H1 (cell line): ENCODE measurements at regions not wholly inside any gene's neighbourhood (a gene's known extent, or its start where the extent isn't known, plus 50 kb on each side); places are given as distances from the start of the nearest gene placed in this dataset.

Source experiments
- CTCF ChIA-PET: fragments of 300-600 bp; sonication (Branson Sonifier 250); formaldehyde crosslinking; loops from one replicate; lab custom pipeline; 2021; ENCODE audit not compliant: partially characterized antibody; lab: Charles Lee
- POLR2A ChIA-PET: fragments of 300-600 bp; sonication (Branson Sonifier 250); formaldehyde crosslinking; loops from one replicate; lab custom pipeline; 2021; ENCODE audit warnings: inconsistent platforms; ENCODE audit not compliant: partially characterized antibody; lab: Charles Lee
- DNase-seq, 2 experiments: peaks; one replicate each; pipeline versions ENCODE4 v3.0.0 to v3.0.0-alpha.2; 2010 to 2022; ENCODE audit warnings: low spot score in 2 of 2, low read depth in 1 of 2, mixed read lengths in 1 of 2
- FAIRE-seq: peaks from 2 replicates; lab custom pipeline; 2011; peaks lifted over from hg19 to GRCh38; lab: Jason Lieb, UNC
- H2AFZ ChIP-seq: 2 replicates; pipeline ENCODE4 v1.8.1; 2012; ENCODE audit warnings: low read length, inconsistent platforms
- H2AK5ac ChIP-seq: 2 replicates; pipeline ENCODE4 v1.6.1; 2013; ENCODE audit warnings: low read depth, low read length
- H2BK120ac ChIP-seq: replicated peaks from 2 replicates; pipeline ENCODE3; 2013; ENCODE audit warnings: low read depth, low read length, inconsistent platforms
- H2BK12ac ChIP-seq: 2 replicates; pipeline ENCODE4 v1.6.1; 2013; ENCODE audit warnings: low read depth, low read length
- H2BK15ac ChIP-seq: 2 replicates; pipeline ENCODE4 v1.6.1; 2013; ENCODE audit warnings: low read length
- H2BK20ac ChIP-seq: 2 replicates; pipeline ENCODE4 v1.6.1; 2013; ENCODE audit warnings: low read length
- H2BK5ac ChIP-seq: 2 replicates; pipeline ENCODE4 v1.6.1; 2013; ENCODE audit warnings: low read depth, low read length
- H3K14ac ChIP-seq: 2 replicates; pipeline ENCODE4 v1.6.1; 2013; ENCODE audit warnings: inconsistent platforms; ENCODE audit not compliant: insufficient read length
- H3K18ac ChIP-seq: 2 replicates; pipeline ENCODE4 v1.6.1; 2013; ENCODE audit warnings: low read length; ENCODE audit errors: extremely low read depth
- H3K23ac ChIP-seq: 2 replicates; pipeline ENCODE4 v1.6.1; 2013; ENCODE audit warnings: inconsistent platforms; ENCODE audit not compliant: insufficient read length
- H3K23me2 ChIP-seq: 2 replicates; pipeline ENCODE4 v1.6.1; 2013; ENCODE audit warnings: low read depth, low read length
- H3K27ac ChIP-seq: 2 replicates; pipeline ENCODE4 v1.6.1; 2011; ENCODE audit warnings: low read depth, low read length, inconsistent platforms
- H3K27me3 ChIP-seq, 4 experiments: replicated peaks in 1 of 4; 1 replicate in 1 of 4; 2 replicates in 3 of 4; pipeline versions ENCODE4 v1.6.1 to v1.8.1; 2011 to 2013; ENCODE audit warnings: low read length in 3 of 4, mild to moderate bottlenecking in 3 of 4, inconsistent platforms in 2 of 4, mixed read lengths in 2 of 4, moderate library complexity in 1 of 4; ENCODE audit not compliant: control insufficient read depth in 3 of 4, insufficient read depth in 3 of 4; ENCODE audit errors: extremely low read depth in 1 of 4
- H3K36me3 ChIP-seq, 4 experiments: 2 replicates each; pipeline versions ENCODE4 v1.6.1 to v1.8.1; 2011 to 2013; ENCODE audit warnings: mild to moderate bottlenecking in 4 of 4, low read length in 3 of 4, moderate library complexity in 2 of 4, control low read depth in 1 of 4, inconsistent platforms in 1 of 4; ENCODE audit not compliant: insufficient read depth in 4 of 4, control insufficient read depth in 2 of 4
- H3K4ac ChIP-seq: replicated peaks from 2 replicates; pipeline ENCODE3; 2013; ENCODE audit warnings: low read length, low read depth, mixed read lengths, inconsistent platforms; ENCODE audit not compliant: insufficient read length
- H3K4me1 ChIP-seq, 4 experiments: replicated peaks in 1 of 4; 1 replicate in 1 of 4; 2 replicates in 3 of 4; pipeline versions ENCODE4 v1.6.1 to v1.8.1; 2011 to 2013; ENCODE audit warnings: low read length in 3 of 4, inconsistent platforms in 2 of 4, mixed read lengths in 1 of 4; ENCODE audit not compliant: insufficient read depth in 4 of 4, control insufficient read depth in 3 of 4
- H3K4me2 ChIP-seq, 2 experiments: 2 replicates each; pipeline versions ENCODE4 v1.6.1 to v1.8.1; 2011 to 2013; ENCODE audit warnings: low read depth in 2 of 2, low read length in 2 of 2, control low read depth in 1 of 2, inconsistent platforms in 1 of 2, mild to moderate bottlenecking in 1 of 2; ENCODE audit not compliant: insufficient read depth in 1 of 2
- H3K4me3 ChIP-seq, 4 experiments: fragments of 200-600, 300-600 bp in 1 of 4; sonication (generic), shearing (Covaris generic), sonication (Bioruptor Twin) in 1 of 4; 2 replicates each; pipeline versions ENCODE4 v1.5.1 to v1.8.1; 2011 to 2016; ENCODE audit warnings: low read length in 4 of 4, low read depth in 3 of 4, control low read depth in 2 of 4, inconsistent platforms in 2 of 4, mild to moderate bottlenecking in 2 of 4, mixed read lengths in 1 of 4, moderate library complexity in 1 of 4; ENCODE audit not compliant: insufficient read depth in 2 of 4; ENCODE audit errors: extremely low read depth in 1 of 4
- H3K56ac ChIP-seq: replicated peaks from 2 replicates; pipeline ENCODE3; 2013; ENCODE audit warnings: low read depth, mild to moderate bottlenecking, mixed read lengths, low read length, inconsistent platforms; ENCODE audit not compliant: insufficient read length
- H3K79me1 ChIP-seq: 2 replicates; pipeline ENCODE4 v1.6.1; 2013; ENCODE audit warnings: low read depth, low read length, control low read depth
- H3K79me2 ChIP-seq, 2 experiments: 2 replicates each; pipeline versions ENCODE4 v1.6.1 to v1.8.1; 2012 to 2013; ENCODE audit warnings: low read length in 2 of 2, mild to moderate bottlenecking in 2 of 2, inconsistent platforms in 1 of 2; ENCODE audit not compliant: insufficient read depth in 2 of 2, control insufficient read depth in 1 of 2
- H3K9ac ChIP-seq, 4 experiments: replicated peaks in 1 of 4; 1 replicate in 1 of 4; 2 replicates in 3 of 4; pipeline versions ENCODE4 v1.6.1 to v1.8.1; 2011 to 2013; ENCODE audit warnings: low read depth in 3 of 4, low read length in 3 of 4, control low read depth in 2 of 4, mild to moderate bottlenecking in 2 of 4, moderate library complexity in 2 of 4, inconsistent platforms in 1 of 4; ENCODE audit errors: extremely low read depth in 1 of 4
- H3K9me3 ChIP-seq, 2 experiments: 2 replicates each; pipeline versions ENCODE4 v1.6.1 to v1.8.1; 2012 to 2013; ENCODE audit warnings: mild to moderate bottlenecking in 2 of 2, moderate library complexity in 2 of 2, control low read depth in 1 of 2, inconsistent platforms in 1 of 2, low read depth in 1 of 2, low read length in 1 of 2, mixed read lengths in 1 of 2; ENCODE audit not compliant: insufficient read depth in 2 of 2
- H4K20me1 ChIP-seq, 2 experiments: replicated peaks in 1 of 2; 2 replicates each; pipeline versions ENCODE3 to v1.8.1; 2011 to 2013; ENCODE audit warnings: inconsistent platforms in 2 of 2, low read length in 2 of 2, mild to moderate bottlenecking in 1 of 2; ENCODE audit not compliant: insufficient read depth in 2 of 2, control insufficient read depth in 1 of 2
- H4K5ac ChIP-seq: 2 replicates; pipeline ENCODE4 v1.6.1; 2013; ENCODE audit warnings: low read length, low read depth, mixed read lengths, inconsistent platforms; ENCODE audit not compliant: insufficient read length
- H4K8ac ChIP-seq: 2 replicates; pipeline ENCODE4 v1.8.0; 2013; ENCODE audit warnings: mild to moderate bottlenecking, moderate library complexity, low read length, inconsistent platforms; ENCODE audit not compliant: insufficient read depth; ENCODE audit errors: extremely low read depth
- H4K91ac ChIP-seq: replicated peaks from 2 replicates; pipeline ENCODE3; 2013; ENCODE audit warnings: low read length, mixed read lengths, inconsistent platforms; ENCODE audit not compliant: insufficient read length
- JUN ChIP-seq: IDR thresholded peaks from 2 replicates; pipeline ENCODE4 v1.6.1; 2011; ENCODE audit warnings: low read depth, mild to moderate bottlenecking, improper control_type of control experiment, low read length
- WGBS, 2 experiments: shearing (Covaris generic) in 1 of 2; methylation state at CpG; one replicate each; pipeline versions ENCODE4 v1.1.6 to v1.1.7; 2013 to 2015; ENCODE audit warnings: low lambda C conversion rate in 2 of 2, mixed read lengths in 2 of 2, inconsistent platforms in 1 of 2, low coverage in 1 of 2, missing lambda C conversion rate in 1 of 2; ENCODE audit not compliant: insufficient replicate concordance in 2 of 2, insufficient coverage in 1 of 2, insufficient read length in 1 of 2; ENCODE audit errors: extremely low coverage in 1 of 2, missing lambda C conversion rate in 1 of 2; 5-methylcytosine and 5-hydroxymethylcytosine counted together

DNA sequence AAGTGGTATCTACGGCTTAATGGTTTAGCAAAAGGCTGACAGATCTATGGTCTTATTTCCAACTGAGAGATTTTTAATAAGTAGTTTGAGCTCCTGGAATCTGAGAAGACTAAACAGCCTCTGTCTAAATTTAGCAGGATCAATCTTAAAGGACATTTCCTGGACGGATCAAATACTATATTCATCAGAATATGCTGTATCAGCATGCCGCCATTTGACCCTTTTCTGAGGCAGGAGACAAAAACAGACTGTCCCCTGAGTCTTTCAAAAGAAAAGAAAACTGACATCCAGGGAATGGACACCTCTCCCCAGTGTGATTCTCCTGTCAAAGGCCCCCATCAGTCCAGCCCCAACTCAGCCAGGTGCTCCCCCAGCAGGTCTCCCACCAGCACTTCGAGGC lies 443.7 kb downstream of the GXYLT1 start:
- H3K9me3 ChIP-seq = no peaks in the 10 kb centered on the region
- 92% methylated on average over 4 of the region's 4 CpGs; no CpG with 5 or more reads in 1 of the 2 experiments for WGBS, 2 experiments
- H4K5ac ChIP-seq = no peak overlapping the region
- H2AFZ ChIP-seq = no peak overlapping the region
- no peak overlapping the region for H3K23ac ChIP-seq
- H2BK15ac ChIP-seq = no peak overlapping the region
- no peak overlapping the region for H3K4me3 ChIP-seq
- no peak overlapping the region for H3K4ac ChIP-seq
- H3K36me3 ChIP-seq = no peaks in the 10 kb centered on the region
- H4K91ac ChIP-seq = no peak overlapping the region
- ChIA-PET CTCF (interaction anchor here (0.6 to 1.3 kb wide), 3 partner anchors 14 to 26 kb away, joined by 3 to 4 read pairs (median 3); no protein-coding TSS in a partner anchor), POLR2A (interaction anchor here (0.7 kb wide), 1 partner anchor 305 kb away, joined by 3 read pairs; no protein-coding TSS in a partner anchor)
- no peak overlapping the region for H4K8ac ChIP-seq
- DNase-seq (no peak), FAIRE-seq (no peak)
- no peaks in the 10 kb centered on the region for H3K4me1 ChIP-seq
- no peaks in the 10 kb centered on the region for H4K20me1 ChIP-seq
- H3K79me2 ChIP-seq = no peaks in the 10 kb centered on the region
- no peak overlapping the region for H2BK120ac ChIP-seq
- no peak overlapping the region for H2BK12ac ChIP-seq
- H3K4me2 ChIP-seq = no peak overlapping the region
- no peak overlapping the region for H3K18ac ChIP-seq
- H3K27ac ChIP-seq = no peak overlapping the region
- no peak overlapping the region for H3K56ac ChIP-seq
- H2BK5ac ChIP-seq = no peak overlapping the region
- H3K79me1 ChIP-seq = no peaks in the 10 kb centered on the region
- H3K27me3 ChIP-seq = no peaks in the 10 kb centered on the region
- H2AK5ac ChIP-seq = no peak overlapping the region
- H2BK20ac ChIP-seq = no peak overlapping the region
- no peak overlapping the region for H3K14ac ChIP-seq
- no peak overlapping the region for H3K9ac ChIP-seq
- no peaks in the 10 kb centered on the region for H3K23me2 ChIP-seq
- TF ChIP-seq JUN = no peak
